NCI-H2171 treated with DMSO at 0.1 percent for 48 hours (cell line): ENCODE measurements at regions not wholly inside any gene's neighbourhood (a gene's known extent, or its start where the extent isn't known, plus 50 kb on each side); places are given as distances from the start of the nearest gene placed in this dataset.

Experiments
- DNase-seq: peaks from one replicate; lab custom pipeline; 2025; lab: John Stamatoyannopoulos, UW

DNA sequence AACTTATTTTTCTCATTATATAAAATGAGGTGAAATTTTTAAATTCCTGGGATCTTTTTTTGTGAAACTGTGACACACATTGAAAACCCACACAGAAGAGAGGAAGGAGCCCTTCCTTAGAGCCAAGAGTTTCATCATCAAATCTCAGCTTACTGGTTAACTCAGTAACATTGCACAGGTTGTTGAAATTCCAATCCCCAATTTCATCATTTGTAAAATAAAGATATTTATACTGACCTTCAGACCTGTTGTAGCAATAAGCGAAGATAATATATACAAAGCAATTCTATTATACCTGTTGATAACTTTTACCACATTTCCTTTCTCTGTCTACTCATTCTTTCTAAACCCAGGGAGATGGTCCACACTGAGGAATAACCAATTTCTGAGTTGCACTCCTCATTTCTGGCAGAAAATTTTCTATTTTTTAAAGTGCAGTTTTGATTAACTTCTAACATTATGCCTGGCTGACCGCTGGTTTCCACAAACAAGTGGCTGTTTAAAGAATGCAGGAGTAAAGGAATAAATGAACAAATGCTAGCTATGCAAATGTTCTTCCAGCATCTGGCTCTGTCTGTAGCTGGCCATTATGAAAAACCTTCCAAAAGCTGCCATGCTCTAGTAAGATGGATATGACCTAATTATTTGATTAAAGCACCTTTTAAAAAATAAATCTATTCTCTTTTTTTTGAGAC, 105.7 kb upstream of the LINC00305 start:
- no peak for DNase-seq

DNA sequence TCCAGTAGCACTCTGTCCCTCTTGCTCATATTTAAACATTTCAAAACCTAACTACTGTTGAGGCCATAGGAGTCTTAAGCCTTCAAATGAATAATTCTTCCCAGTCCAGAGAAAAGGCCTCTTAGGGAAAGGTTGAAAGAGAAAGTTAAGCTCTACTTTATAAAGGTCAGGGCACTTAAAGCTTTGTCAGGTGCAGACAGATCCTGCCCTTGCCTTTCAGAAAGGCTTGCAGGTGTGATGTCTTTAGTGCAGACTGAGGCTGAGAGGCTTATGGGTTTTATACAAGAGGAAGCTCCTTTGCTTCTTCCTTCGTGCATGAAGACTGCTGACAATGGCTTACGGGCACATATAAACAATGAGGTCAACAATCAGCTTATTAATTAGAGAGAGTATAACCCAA, 105.0 kb upstream of the LINC00305 start:
- no peak for DNase-seq

GRCh38 chr18:64253222-64253621, 104.3 kb upstream of the LINC00305 start:
- DNase-seq: no peak

DNA sequence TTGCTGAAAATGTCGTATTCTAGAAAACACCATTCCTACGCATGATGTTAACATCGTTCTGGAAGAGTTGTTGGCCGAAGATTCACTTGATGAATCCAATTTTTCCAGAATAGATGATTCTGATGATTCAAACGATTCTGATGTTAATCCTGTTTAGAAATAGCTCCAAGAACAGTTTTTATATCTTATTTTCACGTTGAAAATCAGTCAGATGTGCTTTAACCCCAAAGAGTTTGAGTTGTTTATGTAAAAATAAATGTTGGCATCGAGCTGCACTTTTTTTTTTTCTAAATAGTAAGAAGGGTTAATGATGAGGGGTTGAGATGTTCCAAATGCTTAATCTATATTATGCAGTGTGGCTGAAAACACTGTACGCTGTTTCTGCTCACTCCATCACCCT, 99.9 kb upstream of the LINC00305 start:
- DNase-seq: no peak

DNA sequence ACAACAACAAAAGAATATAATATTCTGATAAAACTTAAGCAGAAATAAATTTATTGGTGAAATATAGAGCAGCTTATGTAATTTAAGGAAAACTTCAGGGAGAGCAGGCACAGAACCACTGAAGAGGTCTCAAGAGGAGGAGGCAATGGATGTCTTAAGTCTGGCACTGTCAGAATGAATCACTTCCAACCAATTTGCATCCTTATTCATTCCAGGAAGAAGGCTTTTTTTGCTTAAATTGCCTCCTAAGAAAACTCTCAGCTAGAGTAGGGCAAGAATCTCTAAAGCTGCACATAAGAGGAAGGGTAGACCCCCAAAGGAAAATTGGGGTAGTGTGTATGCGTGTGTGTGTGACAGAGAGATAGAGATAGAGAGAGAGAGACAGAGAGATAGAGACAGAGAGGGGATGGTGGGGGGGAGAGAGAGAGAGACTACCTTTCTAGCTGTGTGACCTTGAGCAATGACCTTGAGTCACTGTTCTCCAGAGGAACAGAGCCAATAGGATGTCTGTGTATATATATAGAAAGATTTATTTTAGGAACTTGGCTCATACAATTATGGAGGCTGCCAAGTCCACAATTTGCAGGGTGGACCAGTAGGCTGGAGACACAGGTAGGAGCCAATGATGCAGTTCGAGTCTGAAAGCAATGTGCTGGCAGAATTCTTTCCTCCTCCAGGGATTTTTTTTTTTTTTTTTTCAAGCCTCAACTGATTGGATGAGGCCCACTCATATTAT, 96.4 kb upstream of the LINC00305 start:
- DNase-seq: no peak

GRCh38 chr18:64244571-64244970, 95.7 kb upstream of the LINC00305 start:
- peak; percentile 25 for DNase-seq

GRCh38 chr18:64240316-64240715, 91.4 kb upstream of the LINC00305 start:
- no peak for DNase-seq

DNA sequence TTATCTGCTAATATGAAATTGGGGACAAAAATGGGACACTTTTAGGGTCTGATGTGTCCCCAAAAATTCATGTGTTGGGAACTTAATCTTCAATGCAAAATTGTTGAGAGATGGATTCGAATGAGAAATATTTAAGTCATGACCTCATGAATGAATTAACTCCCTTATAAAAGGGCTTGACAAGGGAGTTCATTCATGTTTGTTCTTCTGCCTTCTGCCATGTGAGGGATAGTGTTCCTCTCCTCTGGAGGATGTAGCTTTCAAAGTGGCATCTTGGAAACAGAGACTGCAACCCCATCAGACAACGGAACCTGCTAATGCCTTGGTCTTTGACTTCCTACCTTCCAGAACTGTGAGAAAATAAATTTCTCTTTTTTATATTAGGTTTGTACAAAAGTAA, 89.2 kb upstream of the LINC00305 start:
- no peak for DNase-seq

DNA sequence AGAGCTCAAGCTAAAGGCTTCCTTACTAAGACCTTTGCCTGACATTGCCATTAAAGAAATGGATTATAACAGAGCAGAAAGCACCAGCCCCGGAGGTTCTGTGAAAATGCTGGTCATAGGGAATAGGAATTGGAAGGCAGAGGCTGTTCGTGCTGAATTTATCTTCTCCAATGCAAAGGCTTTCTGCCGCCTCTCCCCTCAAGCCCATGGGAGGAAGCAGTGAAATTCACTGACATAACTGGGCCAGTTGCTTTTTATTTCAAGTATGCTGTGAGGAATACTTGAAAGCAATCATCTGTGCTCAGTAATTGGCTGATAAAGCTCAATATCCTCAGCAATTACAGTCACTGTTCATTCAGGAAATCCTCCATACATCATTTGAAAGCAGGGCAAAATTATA, 85.4 kb upstream of the LINC00305 start:
- DNase-seq: no peak

GRCh38 chr18:64233851-64234250, 85.0 kb upstream of the LINC00305 start:
- no peak for DNase-seq

DNA sequence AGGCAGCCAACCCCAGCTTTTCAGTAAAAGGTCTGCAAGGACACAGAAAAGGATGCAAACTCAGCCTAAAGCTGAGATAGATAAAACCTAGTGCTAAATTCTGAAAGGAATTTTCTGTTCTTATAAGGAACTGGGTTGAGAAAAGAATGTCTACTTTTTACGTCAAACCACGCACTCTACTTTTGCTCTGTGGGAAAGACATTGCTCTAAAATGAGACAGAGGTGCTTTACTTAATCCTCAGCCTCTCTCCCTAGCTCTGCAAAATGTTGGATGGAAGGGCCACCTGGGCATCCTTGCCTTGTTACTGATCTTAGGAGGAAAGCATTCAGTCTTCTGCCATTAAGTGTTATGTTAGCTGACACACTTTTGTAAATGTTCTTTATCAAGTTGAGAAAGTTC, 72.1 kb upstream of the LINC00305 start:
- DNase-seq: no peak

GRCh38 chr18:64219517-64219916, 70.6 kb upstream of the LINC00305 start:
- DNase-seq: peak; percentile 53

- no peak for DNase-seq
These were observed 61.6 kb upstream of the LINC00305 start for GRCh38 chr18:64210401-64210949.

- DNase-seq: peak; percentile 66
These were observed 59.6 kb upstream of the LINC00305 start for GRCh38 chr18:64208516-64208915.

DNA sequence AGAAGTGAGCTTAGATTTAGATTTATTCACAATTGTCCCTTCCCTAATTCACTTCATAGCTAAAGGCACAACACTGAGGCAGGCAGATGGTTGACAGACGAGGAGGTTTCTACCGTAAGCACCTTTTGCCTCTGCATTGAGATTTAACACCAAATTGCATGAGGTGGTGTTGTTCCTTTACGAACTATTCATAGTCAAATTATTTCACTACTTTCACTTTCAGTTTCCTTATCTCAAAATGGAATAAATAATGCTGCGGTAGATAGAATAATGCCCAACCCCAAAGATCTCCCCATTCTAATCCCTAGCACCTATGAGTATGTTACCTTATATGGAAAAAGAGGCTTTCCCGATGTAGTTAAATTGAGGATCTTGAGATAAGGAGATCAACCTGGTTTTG, 58.9 kb upstream of the LINC00305 start:
- DNase-seq: no peak

- peak; percentile 22 for DNase-seq
These were observed 54.4 kb upstream of the LINC00305 start for GRCh38 chr18:64203295-64203694.

DNA sequence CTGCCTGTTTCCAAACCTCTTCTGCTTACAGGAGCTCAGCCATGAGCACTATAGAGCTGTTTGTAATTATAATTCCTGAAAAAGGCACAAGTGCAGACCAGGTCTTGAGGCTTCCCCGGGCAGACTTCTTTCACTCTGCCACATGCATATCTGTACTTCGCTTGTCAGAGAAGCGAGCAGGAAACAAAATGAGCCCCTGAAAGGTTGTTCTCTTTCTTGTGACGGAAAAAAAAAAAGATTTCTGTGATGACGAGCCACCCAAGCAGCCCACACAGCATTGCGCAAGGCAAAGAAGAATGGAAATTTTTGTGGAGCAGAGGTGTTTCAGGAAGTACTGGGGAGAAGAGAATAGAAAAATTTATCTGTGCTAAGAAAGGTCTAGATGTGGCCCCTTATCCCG, 54.0 kb upstream of the LINC00305 start:
- DNase-seq: no peak

- no peak for DNase-seq
These were observed 53.4 kb upstream of the LINC00305 start for GRCh38 chr18:64202210-64202836.

DNA sequence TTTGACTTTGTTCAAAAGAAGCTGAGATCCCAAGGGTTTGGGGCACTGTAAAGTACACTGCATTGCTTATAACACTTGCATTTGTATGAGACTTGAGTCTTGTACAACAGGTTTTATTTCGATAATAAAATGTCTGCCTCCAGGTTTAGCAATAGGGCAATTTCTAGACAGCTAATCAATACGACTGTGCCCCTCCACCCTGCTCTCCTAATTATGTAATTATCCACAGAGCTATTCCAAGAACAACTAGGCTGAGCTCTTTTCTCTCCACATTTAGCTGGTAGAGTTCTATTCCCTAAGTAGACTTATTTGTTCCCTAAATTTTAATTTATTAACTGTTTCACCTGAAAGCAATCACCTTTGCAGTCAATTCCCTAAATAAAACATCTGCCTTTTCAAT, 52.9 kb upstream of the LINC00305 start:
- no peak for DNase-seq

DNA sequence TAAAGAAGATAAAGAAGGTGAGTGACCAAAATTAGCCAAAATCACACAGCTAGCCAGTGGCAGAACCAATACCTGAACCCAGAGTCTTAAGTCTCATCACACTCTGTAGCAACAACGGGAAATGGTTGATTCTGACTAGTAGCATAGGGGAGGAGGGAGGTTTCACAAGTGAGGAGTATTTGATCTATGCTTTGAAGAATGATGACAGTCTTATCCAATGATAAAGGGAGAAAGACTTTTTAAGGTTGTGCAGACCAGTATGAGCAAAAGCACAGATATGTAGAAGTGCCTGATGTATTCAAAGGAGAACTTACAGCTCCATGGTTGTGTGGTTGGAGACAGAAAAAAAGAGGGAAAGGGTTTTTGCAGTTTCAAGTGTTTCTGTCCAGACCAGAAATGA, 50.7 kb upstream of the LINC00305 start:
- no peak for DNase-seq
